Brain microvascular endothelial cell (primary cell): ENCODE measurements at regions not wholly inside any gene's neighbourhood (a gene's known extent, or its start where the extent isn't known, plus 50 kb on each side); places are given as distances from the start of the nearest gene placed in this dataset.

Experiments
- DNase-seq: peaks from one replicate; pipeline ENCODE4 v3.0.0-alpha.2; 2020
- H3K27ac ChIP-seq: fragments of 250-450 bp; sonication (Bioruptor Pico); 2 replicates; pipeline ENCODE4 v1.5.1; 2020; ENCODE audit warnings: mild to moderate bottlenecking, moderate library complexity
- H3K27me3 ChIP-seq: fragments of 250-450 bp; sonication (Bioruptor Pico); replicated peaks from 2 replicates; pipeline ENCODE4 v1.5.1; 2020; ENCODE audit warnings: mild to moderate bottlenecking
- H3K36me3 ChIP-seq: fragments of 250-450 bp; sonication (Bioruptor Pico); replicated peaks from 2 replicates; pipeline ENCODE4 v1.5.1; 2020; ENCODE audit warnings: mild to moderate bottlenecking
- H3K4me3 ChIP-seq: 2 replicates; pipeline ENCODE4 v1.5.1; 2011; ENCODE audit warnings: low read depth, mild to moderate bottlenecking, control low read depth, low read length, moderate library complexity
- in situ Hi-C: cut with HindIII; loops from 2 replicates; pipeline ENCODE4 v1.10.0; 2017; ENCODE audit warnings: low sequenced_read_pairs, low pct_ligation_motif_present
- TF ChIP-seq, protein P1 (sequence below): IDR thresholded peaks from 2 replicates; pipeline ENCODE4 v1.5.1; 2011; ENCODE audit warnings: low read depth, mild to moderate bottlenecking, moderate library complexity, low read length, control low read depth, inconsistent platforms; ENCODE audit errors: missing control alignments

DNA sequence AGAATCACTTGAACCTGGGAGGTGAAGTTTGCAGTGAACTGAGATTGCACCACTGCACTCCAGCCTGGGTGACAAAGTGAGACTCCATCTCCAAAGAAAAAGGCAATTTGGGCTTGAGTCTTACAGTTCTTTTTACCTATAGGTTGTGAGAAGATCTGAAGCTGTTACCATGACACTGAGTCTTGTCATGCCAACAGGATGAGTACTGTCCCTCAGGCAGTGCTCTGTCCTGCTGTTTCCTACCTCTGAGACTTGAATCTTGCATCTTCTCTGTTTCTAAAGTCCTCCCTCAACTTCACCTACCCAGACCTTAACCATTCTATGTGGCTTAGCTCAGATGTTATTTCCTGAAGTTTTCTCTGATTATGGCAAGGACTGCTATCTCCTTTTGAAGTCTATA, 400.8 kb upstream of the PRICKLE1 start:
- no peak for DNase-seq
- TF ChIP-seq, protein P1, sequence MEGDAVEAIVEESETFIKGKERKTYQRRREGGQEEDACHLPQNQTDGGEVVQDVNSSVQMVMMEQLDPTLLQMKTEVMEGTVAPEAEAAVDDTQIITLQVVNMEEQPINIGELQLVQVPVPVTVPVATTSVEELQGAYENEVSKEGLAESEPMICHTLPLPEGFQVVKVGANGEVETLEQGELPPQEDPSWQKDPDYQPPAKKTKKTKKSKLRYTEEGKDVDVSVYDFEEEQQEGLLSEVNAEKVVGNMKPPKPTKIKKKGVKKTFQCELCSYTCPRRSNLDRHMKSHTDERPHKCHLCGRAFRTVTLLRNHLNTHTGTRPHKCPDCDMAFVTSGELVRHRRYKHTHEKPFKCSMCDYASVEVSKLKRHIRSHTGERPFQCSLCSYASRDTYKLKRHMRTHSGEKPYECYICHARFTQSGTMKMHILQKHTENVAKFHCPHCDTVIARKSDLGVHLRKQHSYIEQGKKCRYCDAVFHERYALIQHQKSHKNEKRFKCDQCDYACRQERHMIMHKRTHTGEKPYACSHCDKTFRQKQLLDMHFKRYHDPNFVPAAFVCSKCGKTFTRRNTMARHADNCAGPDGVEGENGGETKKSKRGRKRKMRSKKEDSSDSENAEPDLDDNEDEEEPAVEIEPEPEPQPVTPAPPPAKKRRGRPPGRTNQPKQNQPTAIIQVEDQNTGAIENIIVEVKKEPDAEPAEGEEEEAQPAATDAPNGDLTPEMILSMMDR, result no peak
- Histone ChIP-seq H3K27ac (no peak overlapping the region), H3K27me3 (no peaks in the 10 kb centered on the region), H3K4me3 (no peak overlapping the region), H3K36me3 (no peaks in the 10 kb centered on the region)
- in situ Hi-C loops, result no loop called here

DNA sequence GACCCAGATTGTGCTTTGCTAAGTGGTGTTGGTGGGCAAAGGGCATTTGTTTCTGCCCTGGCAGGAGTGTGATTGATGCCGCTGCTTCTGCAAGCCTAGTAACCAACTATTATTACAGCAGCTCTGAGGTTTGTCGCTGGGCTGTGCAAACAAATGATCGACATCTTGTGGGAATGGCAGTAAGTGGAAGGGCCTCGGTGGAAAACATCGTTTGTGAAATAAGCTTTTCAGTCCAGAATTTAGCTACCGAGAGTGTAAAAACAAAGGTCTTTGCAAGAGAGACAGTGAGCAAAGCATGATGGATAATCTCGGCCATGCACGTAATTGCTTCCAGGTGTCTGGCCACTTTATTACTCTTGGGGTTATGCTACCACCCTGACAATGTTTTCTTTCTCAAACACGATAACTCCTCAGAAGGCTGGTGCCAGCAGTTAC, 397.7 kb upstream of the PRICKLE1 start:
- Histone ChIP-seq H3K27me3 (no peaks in the 10 kb centered on the region), H3K36me3 (no peaks in the 10 kb centered on the region), H3K4me3 (no peak overlapping the region), H3K27ac (no peak overlapping the region)
- DNase-seq, result no peak
- TF ChIP-seq, protein P1, result no peak
- in situ Hi-C loops, result no loop called here

DNA sequence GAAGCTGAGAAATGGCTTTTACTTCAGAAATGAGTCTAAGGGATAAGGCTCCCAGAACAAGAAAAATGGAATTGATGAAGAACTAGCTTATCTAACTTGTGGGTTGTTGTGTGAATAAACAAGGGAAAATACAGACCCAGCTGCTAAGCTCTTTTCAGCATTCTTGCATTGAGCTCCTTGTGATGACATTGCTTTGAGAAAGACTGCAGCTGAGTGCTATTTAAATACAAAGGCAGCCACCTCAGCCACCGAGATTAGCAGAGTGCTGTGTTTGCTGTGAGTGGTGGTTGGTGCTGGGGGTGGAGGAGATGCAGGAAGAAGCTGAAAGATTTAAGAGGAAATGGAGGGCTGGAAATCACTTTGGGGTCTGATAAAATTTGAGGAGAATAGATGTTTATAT, 396.0 kb upstream of the PRICKLE1 start:
- no peaks in the 10 kb centered on the region for H3K36me3 ChIP-seq
- no peak overlapping the region for H3K4me3 ChIP-seq
- H3K27ac ChIP-seq, result no peak overlapping the region
- no peaks in the 10 kb centered on the region for H3K27me3 ChIP-seq
- in situ Hi-C loops, result no loop called here
- TF ChIP-seq, protein P1, result no peak
- peak; percentile 37 for DNase-seq

DNA sequence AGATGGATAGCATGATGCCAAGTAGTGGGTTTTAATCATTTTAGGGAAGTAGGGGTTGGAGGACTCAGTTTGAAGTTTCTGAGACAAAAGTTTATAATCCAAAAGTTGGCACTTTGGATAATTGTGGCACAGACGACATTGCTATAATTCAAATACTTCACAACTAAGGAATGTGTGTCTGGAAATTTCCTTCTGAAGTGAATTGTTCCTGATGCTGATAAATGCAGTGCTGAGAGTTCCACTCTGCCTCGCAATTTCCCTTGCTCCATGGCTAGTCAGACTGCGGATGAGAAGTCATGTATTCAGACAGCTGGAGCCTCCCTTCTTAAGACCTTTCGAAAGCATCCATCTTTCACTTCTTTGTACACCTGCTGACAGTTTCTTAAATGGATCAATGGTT, 393.3 kb upstream of the PRICKLE1 start:
- in situ Hi-C loops, result no loop called here
- Histone ChIP-seq H3K36me3 (no peaks in the 10 kb centered on the region), H3K27me3 (no peaks in the 10 kb centered on the region), H3K27ac (no peak overlapping the region), H3K4me3 (no peak overlapping the region)
- TF ChIP-seq, protein P1, result no peak
- DNase-seq, result no peak

DNA sequence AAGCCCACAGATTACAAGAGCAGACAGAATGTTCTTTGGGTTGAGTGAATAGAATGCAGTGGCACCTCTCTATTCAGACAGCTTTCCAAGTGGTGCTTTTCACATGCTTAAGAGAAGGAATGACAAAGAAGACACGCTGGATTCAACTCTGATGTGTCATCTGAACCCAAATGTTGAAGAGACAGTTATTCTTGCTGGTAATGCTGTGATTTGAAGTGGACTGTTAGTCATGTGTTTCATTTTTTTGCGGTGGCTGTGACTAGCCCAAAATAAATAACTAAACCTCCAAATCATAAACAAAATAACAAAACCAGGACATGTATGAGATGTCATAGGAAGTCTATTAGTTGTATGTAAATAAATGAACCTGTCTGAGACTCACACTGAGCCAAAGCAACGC, 391.8 kb upstream of the PRICKLE1 start:
- in situ Hi-C loops, result no loop called here
- Histone ChIP-seq H3K27ac (no peak overlapping the region), H3K4me3 (no peak overlapping the region), H3K27me3 (no peaks in the 10 kb centered on the region), H3K36me3 (no peaks in the 10 kb centered on the region)
- TF ChIP-seq, protein P1, result no peak
- DNase-seq, result peak; percentile 66

DNA sequence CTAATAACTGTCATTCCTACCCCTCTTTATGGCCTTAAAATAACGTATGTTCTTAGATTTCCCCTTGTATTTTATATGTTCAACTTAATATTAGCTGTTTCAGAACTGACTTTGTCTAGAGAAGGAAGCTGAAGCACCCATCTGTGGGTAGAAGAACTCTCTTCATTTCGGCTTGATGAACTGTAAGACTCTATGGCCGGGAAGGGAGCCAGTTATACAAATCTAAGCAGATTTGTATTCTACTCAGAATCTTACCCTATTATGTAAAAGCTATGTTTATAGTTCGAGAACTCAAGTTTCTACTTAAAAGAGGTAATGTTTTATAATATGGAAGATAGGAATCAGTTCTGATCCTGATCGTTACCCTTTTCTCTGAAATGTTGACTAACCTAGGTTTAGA, 390.9 kb upstream of the PRICKLE1 start:
- Histone ChIP-seq H3K36me3 (no peaks in the 10 kb centered on the region), H3K4me3 (no peak overlapping the region), H3K27ac (no peak overlapping the region), H3K27me3 (no peaks in the 10 kb centered on the region)
- in situ Hi-C loops, result no loop called here
- DNase-seq, result no peak
- TF ChIP-seq, protein P1, result no peak
